ENCODE measurements at regions not wholly inside any gene's neighbourhood (a gene's known extent, or its start where the extent isn't known, plus 50 kb on each side); places are given as distances from the start of the nearest gene placed in this dataset.
"Not testable (repeated sequence)": the region's sequence is repeated elsewhere in the genome, so short reads cannot be mapped to it uniquely, and the experiment has no call there.

GRCh38 chr7:65219623-65220022 is 154.0 kb upstream of the ZNF92 start:
- H3K4me1 ChIP-seq (ENCODE audit: insufficient read depth, low read length): no peaks in the 10 kb centered on the region
- H3K79me2 ChIP-seq (ENCODE audit: low read length): no peaks in the 10 kb centered on the region
- no peak overlapping the region for H3K27ac ChIP-seq (ENCODE audit: low read length)
- CTCF ChIA-PET: no interaction called here
- no TSS peak for BruUV-seq (replicated peaks)
- H2AFZ ChIP-seq (ENCODE audit: low read length): no peak overlapping the region
- TF ChIP-seq EZH2 (IDR thresholded peaks at IDR 0.05; ENCODE audit: low read length, unreplicated experiment) (no peak), CTCF (conservative IDR thresholded peaks at IDR 0.05; ENCODE audit: low read depth, low read length) (no peak), EZH2phosphoT487 (IDR thresholded peaks at IDR 0.05; ENCODE audit: borderline replicate concordance, low read length) (no peak)
- DNase-seq (no peak), ATAC-seq (no peak)
- no peaks in the 10 kb centered on the region for H3K36me3 ChIP-seq (ENCODE audit: low read depth, low read length)
- no peaks in the 10 kb centered on the region for H3K9me3 ChIP-seq (ENCODE audit: low read length)
- no peaks in the 10 kb centered on the region for H3F3A ChIP-seq (ENCODE audit: low read length, unreplicated experiment)
- H3K4me2 ChIP-seq (ENCODE audit: low read length): no peak overlapping the region
- POLR2A ChIA-PET (ENCODE audit: unreplicated experiment): no interaction called here
- H3K4me3 ChIP-seq (ENCODE audit: low read length): no peak overlapping the region
- no peak overlapping the region for H3K9ac ChIP-seq (ENCODE audit: low read length)
- no peaks in the 10 kb centered on the region for H3K9me2 ChIP-seq (replicated peaks; ENCODE audit: low read length)
- no peaks in the 10 kb centered on the region for H4K20me1 ChIP-seq (ENCODE audit: low read length)
- intact Hi-C loops (cut with micrococcal nuclease): loop anchor here (5.0 kb wide), 1 partner anchor 228 kb away; no protein-coding TSS in a partner anchor
- no peaks in the 10 kb centered on the region for H3K27me3 ChIP-seq (ENCODE audit: low read length)

GRCh38 chr7:65216469-65216868 is 157.2 kb upstream of the ZNF92 start:
- Histone ChIP-seq H3K4me1 (ENCODE audit: insufficient read depth, low read length) (no peaks in the 10 kb centered on the region), H3K4me3 (ENCODE audit: low read length) (no peak overlapping the region), H3K4me2 (ENCODE audit: low read length) (peak overlapping the region; percentile 27; the same call in 1 of the 2 replicates), H3K36me3 (ENCODE audit: low read depth, low read length) (no peaks in the 10 kb centered on the region), H3K27me3 (ENCODE audit: low read length) (no peaks in the 10 kb centered on the region), H3K79me2 (ENCODE audit: low read length) (no peaks in the 10 kb centered on the region), H4K20me1 (ENCODE audit: low read length) (no peaks in the 10 kb centered on the region), H3K9me2 (replicated peaks; ENCODE audit: low read length) (no peaks in the 10 kb centered on the region), H2AFZ (ENCODE audit: low read length) (peak overlapping the region; percentile 31), H3F3A (ENCODE audit: low read length, unreplicated experiment) (no peaks in the 10 kb centered on the region), H3K9ac (ENCODE audit: low read length) (no peak overlapping the region), H3K27ac (ENCODE audit: low read length) (no peak overlapping the region), H3K9me3 (ENCODE audit: low read length) (no peaks in the 10 kb centered on the region)
- ChIA-PET POLR2A (ENCODE audit: unreplicated experiment) (no interaction called here), CTCF (interaction anchor here (0.8 to 1.0 kb wide), 2 partner anchors 91 to 506 kb away, joined by 4 to 21 read pairs; no protein-coding TSS in a partner anchor)
- no TSS peak for BruUV-seq (replicated peaks)
- TF ChIP-seq EZH2 (IDR thresholded peaks at IDR 0.05; ENCODE audit: low read length, unreplicated experiment): no peak
- TF ChIP-seq CTCF (conservative IDR thresholded peaks at IDR 0.05; ENCODE audit: low read depth, low read length): peak; percentile 70
- intact Hi-C loops (cut with micrococcal nuclease): loop anchor here (1.0 to 5.0 kb wide), 2 partner anchors 231 to 265 kb away; no protein-coding TSS in a partner anchor
- peak; percentile 65 for DNase-seq
- ATAC-seq: peak; percentile 43

GRCh38 chr7:65213260-65213659 is 160.4 kb upstream of the ZNF92 start:
- BruUV-seq (replicated peaks); H3K4me1 ChIP-seq (ENCODE audit: insufficient read depth, low read length); H3F3A ChIP-seq (ENCODE audit: low read length, unreplicated experiment); POLR2A ChIA-PET (ENCODE audit: unreplicated experiment); H2AFZ ChIP-seq (ENCODE audit: low read length); H3K4me2 ChIP-seq (ENCODE audit: low read length); intact Hi-C loops (cut with micrococcal nuclease); H3K27me3 ChIP-seq (ENCODE audit: low read length); H4K20me1 ChIP-seq (ENCODE audit: low read length); H3K79me2 ChIP-seq (ENCODE audit: low read length); CTCF ChIA-PET; H3K36me3 ChIP-seq (ENCODE audit: low read depth, low read length); H3K9me3 ChIP-seq (ENCODE audit: low read length); H3K4me3 ChIP-seq (ENCODE audit: low read length); H3K9me2 ChIP-seq (replicated peaks; ENCODE audit: low read length); H3K9ac ChIP-seq (ENCODE audit: low read length); H3K27ac ChIP-seq (ENCODE audit: low read length): not testable (repeated sequence)
- DNase-seq: peak; percentile 30
- peak; percentile 88 for ATAC-seq

GRCh38 chr7:65199221-65199620 is 174.4 kb upstream of the ZNF92 start:
- H3K27ac ChIP-seq (ENCODE audit: low read length); H3K36me3 ChIP-seq (ENCODE audit: low read depth, low read length); H3K9me3 ChIP-seq (ENCODE audit: low read length); ATAC-seq; H3K4me3 ChIP-seq (ENCODE audit: low read length); DNase-seq; H3K4me1 ChIP-seq (ENCODE audit: insufficient read depth, low read length); H2AFZ ChIP-seq (ENCODE audit: low read length); H3F3A ChIP-seq (ENCODE audit: low read length, unreplicated experiment); H3K79me2 ChIP-seq (ENCODE audit: low read length); H3K4me2 ChIP-seq (ENCODE audit: low read length); CTCF ChIA-PET; BruUV-seq (replicated peaks); H3K27me3 ChIP-seq (ENCODE audit: low read length); H3K9me2 ChIP-seq (replicated peaks; ENCODE audit: low read length); H3K9ac ChIP-seq (ENCODE audit: low read length); intact Hi-C loops (cut with micrococcal nuclease); H4K20me1 ChIP-seq (ENCODE audit: low read length); POLR2A ChIA-PET (ENCODE audit: unreplicated experiment): not testable (repeated sequence)

- CTCF ChIA-PET; H3K9me2 ChIP-seq (replicated peaks; ENCODE audit: low read length); H4K20me1 ChIP-seq (ENCODE audit: low read length); H3K27me3 ChIP-seq (ENCODE audit: low read length); H3F3A ChIP-seq (ENCODE audit: low read length, unreplicated experiment); H2AFZ ChIP-seq (ENCODE audit: low read length); H3K36me3 ChIP-seq (ENCODE audit: low read depth, low read length); H3K9me3 ChIP-seq (ENCODE audit: low read length); H3K9ac ChIP-seq (ENCODE audit: low read length); intact Hi-C loops (cut with micrococcal nuclease); H3K4me3 ChIP-seq (ENCODE audit: low read length); POLR2A ChIA-PET (ENCODE audit: unreplicated experiment); H3K27ac ChIP-seq (ENCODE audit: low read length); H3K4me1 ChIP-seq (ENCODE audit: insufficient read depth, low read length); BruUV-seq (replicated peaks); H3K79me2 ChIP-seq (ENCODE audit: low read length): not testable (repeated sequence)
- DNase-seq (peak; percentile 32), ATAC-seq (peak; percentile 58)
- peak overlapping the region; percentile 39; the same call in 1 of the 2 replicates for H3K4me2 ChIP-seq (ENCODE audit: low read length)
Observed at GRCh38 chr7:65193334-65194058, 180.2 kb upstream of the ZNF92 start.
